IPS-18a (cell line): ENCODE measurements at regions not wholly inside any gene's neighbourhood (a gene's known extent, or its start where the extent isn't known, plus 50 kb on each side); places are given as distances from the start of the nearest gene placed in this dataset.
"Not testable (repeated sequence)": the region's sequence is repeated elsewhere in the genome, so short reads cannot be mapped to it uniquely, and the experiment has no call there.

ENCODE experiments used
- H3K27ac ChIP-seq: one replicate; pipeline ENCODE4 v1.5.1; 2013; ENCODE audit warnings: low read length
- H3K27me3 ChIP-seq: one replicate; pipeline ENCODE4 v1.6.1; 2013; ENCODE audit warnings: mild to moderate bottlenecking, low read length; ENCODE audit not compliant: control insufficient read depth, insufficient read depth
- H3K36me3 ChIP-seq: one replicate; pipeline ENCODE4 v1.6.1; 2013; ENCODE audit warnings: low read depth, low read length; ENCODE audit not compliant: control insufficient read depth
- H3K4me1 ChIP-seq: one replicate; pipeline ENCODE4 v1.6.1; 2013; ENCODE audit warnings: low read depth, low read length; ENCODE audit not compliant: control insufficient read depth
- H3K4me3 ChIP-seq: one replicate; pipeline ENCODE4 v1.5.1; 2013; ENCODE audit warnings: low read length
- H3K9ac ChIP-seq: one replicate; pipeline ENCODE4 v1.6.1; 2013; ENCODE audit warnings: mild to moderate bottlenecking, low read length, moderate library complexity
- H3K9me3 ChIP-seq: one replicate; pipeline ENCODE4 v1.6.1; 2013; ENCODE audit warnings: low read depth, low read length; ENCODE audit not compliant: control insufficient read depth

GRCh38 chr5:53277491-53277890, 167.9 kb upstream of the MOCS2 start:
- H3K4me3 ChIP-seq, result no peak overlapping the region
- H3K27me3 ChIP-seq, result no peaks in the 10 kb centered on the region
- no peak overlapping the region for H3K27ac ChIP-seq
- H3K36me3 ChIP-seq, result no peaks in the 10 kb centered on the region
- H3K4me1 ChIP-seq, result no peaks in the 10 kb centered on the region
- no peaks in the 10 kb centered on the region for H3K9me3 ChIP-seq
- H3K9ac ChIP-seq, result no peak overlapping the region

GRCh38 chr5:53287573-53287972, 178.0 kb upstream of the MOCS2 start:
- no peaks in the 10 kb centered on the region for H3K27me3 ChIP-seq
- H3K4me3 ChIP-seq, result no peak overlapping the region
- no peaks in the 10 kb centered on the region for H3K9me3 ChIP-seq
- no peaks in the 10 kb centered on the region for H3K36me3 ChIP-seq
- no peaks in the 10 kb centered on the region for H3K4me1 ChIP-seq
- no peak overlapping the region for H3K27ac ChIP-seq
- no peak overlapping the region for H3K9ac ChIP-seq

GRCh38 chr5:53288511-53288910, 179.0 kb upstream of the MOCS2 start:
- Histone ChIP-seq H3K36me3 (no peaks in the 10 kb centered on the region), H3K9me3 (no peaks in the 10 kb centered on the region), H3K27ac (no peak overlapping the region), H3K9ac (no peak overlapping the region), H3K4me3 (no peak overlapping the region), H3K4me1 (no peaks in the 10 kb centered on the region), H3K27me3 (no peaks in the 10 kb centered on the region)

- Histone ChIP-seq H3K9me3 (no peaks in the 10 kb centered on the region), H3K27ac (no peak overlapping the region), H3K27me3 (no peaks in the 10 kb centered on the region), H3K4me3 (no peak overlapping the region), H3K36me3 (no peaks in the 10 kb centered on the region), H3K4me1 (no peaks in the 10 kb centered on the region), H3K9ac (no peak overlapping the region)
Observed at GRCh38 chr5:53291047-53291446, 181.5 kb upstream of the MOCS2 start.

- Histone ChIP-seq H3K4me1 (no peaks in the 10 kb centered on the region), H3K4me3 (no peak overlapping the region), H3K9ac (no peak overlapping the region), H3K27me3 (no peaks in the 10 kb centered on the region), H3K9me3 (no peaks in the 10 kb centered on the region), H3K27ac (no peak overlapping the region), H3K36me3 (no peaks in the 10 kb centered on the region)
Observed at GRCh38 chr5:53291528-53291927, 182.0 kb upstream of the MOCS2 start.

- Histone ChIP-seq H3K4me3 (no peak overlapping the region), H3K36me3 (no peaks in the 10 kb centered on the region), H3K27ac (no peak overlapping the region), H3K4me1 (no peaks in the 10 kb centered on the region), H3K9ac (no peak overlapping the region), H3K27me3 (no peaks in the 10 kb centered on the region), H3K9me3 (no peaks in the 10 kb centered on the region)
Observed at GRCh38 chr5:53298841-53299240, 181.6 kb upstream of the FST start.

- H3K27ac ChIP-seq, result no peak overlapping the region
- H3K36me3 ChIP-seq, result no peaks in the 10 kb centered on the region
- no peaks in the 10 kb centered on the region for H3K9me3 ChIP-seq
- no peak overlapping the region for H3K4me3 ChIP-seq
- no peaks in the 10 kb centered on the region for H3K4me1 ChIP-seq
- H3K27me3 ChIP-seq, result no peaks in the 10 kb centered on the region
- H3K9ac ChIP-seq, result no peak overlapping the region
Observed at GRCh38 chr5:53302529-53302928, 177.9 kb upstream of the FST start.

- H3K27me3 ChIP-seq, result no peaks in the 10 kb centered on the region
- H3K4me3 ChIP-seq, result no peak overlapping the region
- H3K36me3 ChIP-seq, result no peaks in the 10 kb centered on the region
Observed at GRCh38 chr5:53303105-53303504, 177.3 kb upstream of the FST start.

GRCh38 chr5:53305316-53305715, 175.1 kb upstream of the FST start:
- H3K9ac ChIP-seq, result not testable (repeated sequence)

More at GRCh38 chr5:53303105-53303504, 177.3 kb upstream of the FST start:
- no peak overlapping the region for H3K9ac ChIP-seq
- no peaks in the 10 kb centered on the region for H3K4me1 ChIP-seq
- H3K9me3 ChIP-seq, result no peaks in the 10 kb centered on the region
- H3K27ac ChIP-seq, result no peak overlapping the region

GRCh38 chr5:53309653-53310052, 170.8 kb upstream of the FST start:
- no peak overlapping the region for H3K4me3 ChIP-seq
- no peaks in the 10 kb centered on the region for H3K36me3 ChIP-seq
- H3K4me1 ChIP-seq, result no peaks in the 10 kb centered on the region
- no peaks in the 10 kb centered on the region for H3K27me3 ChIP-seq
- no peak overlapping the region for H3K27ac ChIP-seq
- no peak overlapping the region for H3K9ac ChIP-seq
- no peaks in the 10 kb centered on the region for H3K9me3 ChIP-seq

More at GRCh38 chr5:53305316-53305715, 175.1 kb upstream of the FST start:
- H3K27me3 ChIP-seq, H3K4me3 ChIP-seq, H3K36me3 ChIP-seq, H3K27ac ChIP-seq, H3K4me1 ChIP-seq, H3K9me3 ChIP-seq: not testable (repeated sequence)

GRCh38 chr5:53311681-53312080, 168.7 kb upstream of the FST start:
- Histone ChIP-seq H3K4me3 (no peak overlapping the region), H3K9ac (no peak overlapping the region), H3K9me3 (peaks cover 3% of the 10 kb centered on the region), H3K4me1 (no peaks in the 10 kb centered on the region), H3K27me3 (no peaks in the 10 kb centered on the region), H3K36me3 (no peaks in the 10 kb centered on the region), H3K27ac (no peak overlapping the region)

GRCh38 chr5:53313145-53313544, 167.3 kb upstream of the FST start:
- no peak overlapping the region for H3K27ac ChIP-seq
- H3K27me3 ChIP-seq, result no peaks in the 10 kb centered on the region
- peaks cover 3% of the 10 kb centered on the region for H3K9me3 ChIP-seq
- no peaks in the 10 kb centered on the region for H3K36me3 ChIP-seq
- H3K4me1 ChIP-seq, result no peaks in the 10 kb centered on the region
- no peak overlapping the region for H3K9ac ChIP-seq
- H3K4me3 ChIP-seq, result no peak overlapping the region
